H9 (cell line): ENCODE measurements at regions not wholly inside any gene's neighbourhood (a gene's known extent, or its start where the extent isn't known, plus 50 kb on each side); places are given as distances from the start of the nearest gene placed in this dataset.

Experiments
- DNase-seq: peaks from one replicate; pipeline ENCODE4 v3.0.0-alpha.2; 2017
- H2AFZ ChIP-seq: one replicate; pipeline ENCODE4 v1.6.1; 2013; ENCODE audit warnings: mild to moderate bottlenecking, low read length, control low read depth, moderate library complexity
- H2AK5ac ChIP-seq: 2 replicates; pipeline ENCODE4 v1.6.1; 2013; ENCODE audit warnings: low read length, control low read depth, mixed read lengths; ENCODE audit not compliant: insufficient read length
- H2BK120ac ChIP-seq: one replicate; pipeline ENCODE4 v1.6.1; 2013; ENCODE audit warnings: low read depth, mild to moderate bottlenecking, low read length, control low read depth, inconsistent platforms; ENCODE audit not compliant: poor library complexity, severe bottlenecking
- H2BK12ac ChIP-seq: 2 replicates; pipeline ENCODE4 v1.6.1; 2013; ENCODE audit warnings: low read length, control low read depth, mixed read lengths, low read depth; ENCODE audit not compliant: insufficient read length
- H2BK15ac ChIP-seq: 2 replicates; pipeline ENCODE4 v1.6.1; 2013; ENCODE audit warnings: low read depth, low read length, control low read depth
- H2BK20ac ChIP-seq: one replicate; pipeline ENCODE4 v1.6.1; 2013; ENCODE audit warnings: low read depth, mild to moderate bottlenecking, low read length, control low read depth, inconsistent platforms; ENCODE audit not compliant: poor library complexity, severe bottlenecking
- H2BK5ac ChIP-seq: 2 replicates; pipeline ENCODE4 v1.6.1; 2013; ENCODE audit warnings: low read length, control low read depth, mixed read lengths; ENCODE audit not compliant: insufficient read length
- H3K14ac ChIP-seq: 2 replicates; pipeline ENCODE4 v1.6.1; 2013; ENCODE audit warnings: low read length, control low read depth; ENCODE audit not compliant: insufficient read depth
- H3K18ac ChIP-seq: 2 replicates; pipeline ENCODE4 v1.6.1; 2013; ENCODE audit warnings: low read depth, mild to moderate bottlenecking, mixed read lengths, low read length, control low read depth; ENCODE audit not compliant: insufficient read length
- H3K23ac ChIP-seq: 2 replicates; pipeline ENCODE4 v1.6.1; 2013; ENCODE audit warnings: low read length, control low read depth, mixed read lengths, low read depth; ENCODE audit not compliant: insufficient read length
- H3K23me2 ChIP-seq: 2 replicates; pipeline ENCODE4 v1.6.1; 2013; ENCODE audit warnings: low read depth, mild to moderate bottlenecking, mixed read lengths, low read length, control low read depth; ENCODE audit not compliant: insufficient read length, poor library complexity, severe bottlenecking
- H3K27ac ChIP-seq: 2 replicates; pipeline ENCODE4 v1.5.1; 2013; ENCODE audit warnings: low read length, control low read depth, mixed read lengths, low read depth; ENCODE audit not compliant: insufficient read length
- H3K27me3 ChIP-seq: 2 replicates; pipeline ENCODE4 v1.6.1; 2013; ENCODE audit warnings: low read length, control low read depth, inconsistent platforms; ENCODE audit not compliant: insufficient read depth
- H3K4ac ChIP-seq: 2 replicates; pipeline ENCODE4 v1.6.1; 2013; ENCODE audit warnings: low read depth, mild to moderate bottlenecking, control low read depth, inconsistent platforms, low read length, moderate library complexity
- H3K4me1 ChIP-seq: 2 replicates; pipeline ENCODE4 v1.6.1; 2013; ENCODE audit warnings: low read length, control low read depth, inconsistent platforms; ENCODE audit not compliant: insufficient read depth
- H3K4me2 ChIP-seq: 2 replicates; pipeline ENCODE4 v1.6.1; 2013; ENCODE audit warnings: low read length, control low read depth, mixed read lengths; ENCODE audit not compliant: insufficient read length, insufficient read depth
- H3K56ac ChIP-seq: 2 replicates; pipeline ENCODE4 v1.6.1; 2013; ENCODE audit warnings: low read depth, mild to moderate bottlenecking, mixed read lengths, low read length, control low read depth; ENCODE audit not compliant: insufficient read length
- H3K79me1 ChIP-seq: 2 replicates; pipeline ENCODE4 v1.6.1; 2013; ENCODE audit warnings: low read depth, mild to moderate bottlenecking, moderate library complexity, low read length, control low read depth, inconsistent platforms; ENCODE audit not compliant: insufficient read depth, poor library complexity, severe bottlenecking
- H3K79me2 ChIP-seq: 2 replicates; pipeline ENCODE4 v1.6.1; 2013; ENCODE audit warnings: low read length, control low read depth, inconsistent platforms; ENCODE audit not compliant: insufficient read depth
- H3K9ac ChIP-seq: 2 replicates; pipeline ENCODE4 v1.6.1; 2013; ENCODE audit warnings: low read length, control low read depth, mixed read lengths; ENCODE audit not compliant: insufficient read length; ENCODE audit errors: extremely low read depth
- H3K9me3 ChIP-seq: one replicate; pipeline ENCODE4 v1.6.1; 2013; ENCODE audit warnings: low read depth, low read length, inconsistent platforms; ENCODE audit not compliant: control insufficient read depth
- H3T11ph ChIP-seq: one replicate; pipeline ENCODE4 v1.6.1; 2013; ENCODE audit warnings: mild to moderate bottlenecking, low read length, control low read depth, inconsistent platforms
- H4K20me1 ChIP-seq: one replicate; pipeline ENCODE4 v1.6.1; 2013; ENCODE audit not compliant: control insufficient read depth, insufficient read length, insufficient read depth
- H4K5ac ChIP-seq: 2 replicates; pipeline ENCODE4 v1.6.1; 2013; ENCODE audit warnings: low read depth, mild to moderate bottlenecking, mixed read lengths, low read length, control low read depth; ENCODE audit not compliant: insufficient read length
- H4K8ac ChIP-seq: replicated peaks from 2 replicates; pipeline ENCODE4 v1.6.1; 2013; ENCODE audit warnings: low read length, control low read depth, mixed read lengths, low read depth; ENCODE audit not compliant: insufficient read length
- H4K91ac ChIP-seq: 2 replicates; pipeline ENCODE4 v1.6.1; 2013; ENCODE audit warnings: low read depth, mild to moderate bottlenecking, moderate library complexity, mixed read lengths, low read length, control low read depth; ENCODE audit not compliant: insufficient read length
- H3K27ac Mint-ChIP-seq, 3 experiments: 2 replicates in 2 of 3; 3 replicates in 1 of 3; pipeline ENCODE4 v1.8.0; 2020 to 2021; ENCODE audit warnings: mixed read lengths in 3 of 3, mild to moderate bottlenecking in 1 of 3, moderate library complexity in 1 of 3
- H3K27me3 Mint-ChIP-seq: 2 replicates; pipeline ENCODE4 v1.8.0; 2021; ENCODE audit warnings: low read depth, mild to moderate bottlenecking, moderate library complexity, mixed read lengths
- H3K36me3 Mint-ChIP-seq, 3 experiments: 2 replicates in 2 of 3; 3 replicates in 1 of 3; pipeline ENCODE4 v1.8.0; 2020 to 2021; ENCODE audit warnings: low read depth in 3 of 3, mixed read lengths in 3 of 3; ENCODE audit not compliant: insufficient read depth in 1 of 3
- H3K4me1 Mint-ChIP-seq, 2 experiments: 2 replicates each; pipeline ENCODE4 v1.8.0; 2020; ENCODE audit warnings: mixed read lengths in 2 of 2
- H3K4me3 Mint-ChIP-seq, 2 experiments: 2 replicates in 1 of 2; 3 replicates in 1 of 2; pipeline ENCODE4 v1.8.0; 2020 to 2021; ENCODE audit warnings: mild to moderate bottlenecking in 2 of 2, mixed read lengths in 2 of 2, moderate library complexity in 1 of 2
- H3K9me3 Mint-ChIP-seq, 2 experiments: 2 replicates in 1 of 2; 3 replicates in 1 of 2; pipeline ENCODE4 v1.8.0; 2020; ENCODE audit warnings: mild to moderate bottlenecking in 2 of 2, mixed read lengths in 2 of 2, moderate library complexity in 1 of 2
- CTCF ChIP-seq: fragments of 200-600 bp; sonication (generic); conservative IDR thresholded peaks from 3 replicates; pipeline ENCODE4 v1.8.0; 2021; ENCODE audit warnings: antibody characterized with exemption, mild to moderate bottlenecking

GRCh38 chr11:27771516-27771915 lies 71.3 kb upstream of the BDNF start:
- H3K4me3 Mint-ChIP-seq, result no peak overlapping the region
- Histone ChIP-seq H4K20me1 (no peaks in the 10 kb centered on the region), H3K56ac (no peak overlapping the region), H2BK15ac (no peak overlapping the region), H3K9ac (no peak overlapping the region), H2AK5ac (no peak overlapping the region), H3K27ac (no peak overlapping the region), H2BK120ac (no peak overlapping the region), H4K8ac (no peak overlapping the region), H3K18ac (no peak overlapping the region), H4K5ac (no peak overlapping the region), H2BK5ac (no peak overlapping the region), H3K27me3 (no peaks in the 10 kb centered on the region; the same call in 1 of the 2 replicates), H3K4ac (no peak overlapping the region), H4K91ac (no peak overlapping the region), H3K23me2 (no peaks in the 10 kb centered on the region), H3K23ac (no peak overlapping the region), H3K4me1 (no peaks in the 10 kb centered on the region), H3K79me1 (no peaks in the 10 kb centered on the region), H3K14ac (no peak overlapping the region), H2BK12ac (no peak overlapping the region), H3K9me3 (no peaks in the 10 kb centered on the region), H2BK20ac (no peak overlapping the region), H3T11ph (no peak overlapping the region), H3K79me2 (no peaks in the 10 kb centered on the region), H3K4me2 (no peak overlapping the region), H2AFZ (no peak overlapping the region)
- peaks cover 12% of the 10 kb centered on the region for H3K27me3 Mint-ChIP-seq
- DNase-seq, result no peak
- no peaks in the 10 kb centered on the region for H3K36me3 Mint-ChIP-seq
- H3K27ac Mint-ChIP-seq, result no peak overlapping the region
- H3K4me1 Mint-ChIP-seq, result no peaks in the 10 kb centered on the region
- TF ChIP-seq CTCF, result no peak
- peaks cover 0 to 4% of the 10 kb centered on the region in 2 experiments; a peak in 1 of 5 replicates for H3K9me3 Mint-ChIP-seq
